SH-SY5Y (cell line): ENCODE measurements at regions not wholly inside any gene's neighbourhood (a gene's known extent, or its start where the extent isn't known, plus 50 kb on each side); places are given as distances from the start of the nearest gene placed in this dataset.

Experiments used
- GATA2 ChIP-seq: IDR thresholded peaks from 2 replicates; pipeline ENCODE4 v1.6.1; 2011; ENCODE audit warnings: mild to moderate bottlenecking, low read depth, low read length
- GATA3 ChIP-seq: IDR thresholded peaks from 2 replicates; pipeline ENCODE4 v1.6.1; 2011; ENCODE audit warnings: low read depth, mild to moderate bottlenecking, low read length, moderate library complexity

DNA sequence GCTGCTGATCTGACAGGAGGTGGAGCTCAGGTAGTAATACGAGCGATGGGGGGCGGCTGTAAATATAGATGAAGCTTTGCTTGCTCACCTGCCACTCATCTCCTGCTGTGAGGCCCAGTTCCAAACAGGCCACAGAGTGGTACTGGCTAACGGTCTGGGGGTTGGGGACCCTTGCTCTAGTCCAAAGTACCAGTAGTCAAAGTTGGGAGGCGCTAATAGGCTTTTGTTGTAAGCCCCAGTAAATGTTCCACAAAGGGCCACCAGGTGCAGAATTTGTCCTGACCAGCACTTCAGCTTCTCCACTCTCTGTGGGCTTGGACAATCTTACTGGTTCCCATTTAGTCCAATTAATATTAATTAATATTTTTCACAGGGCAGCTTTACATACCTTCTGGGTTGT lies 206.6 kb downstream of the ACTR3B start:
- TF ChIP-seq GATA3, result no peak
- TF ChIP-seq GATA2, result no peak
